Esophagus mucosa (tissue), 1 donor: ENCODE measurements at regions not wholly inside any gene's neighbourhood (a gene's known extent, or its start where the extent isn't known, plus 50 kb on each side); places are given as distances from the start of the nearest gene placed in this dataset.
"Not testable (repeated sequence)": the region's sequence is repeated elsewhere in the genome, so short reads cannot be mapped to it uniquely, and the experiment has no call there.

Source experiments
- ATAC-seq: fragments of 200-7000 bp; cut with Tn5 transposase; one replicate; pipeline ENCODE4 v1.9.1; 2020
- donor health status: DM: yes; HTN: yes; CAD: no.

- no peak for ATAC-seq
Observed at GRCh38 chr5:23234197-23234596, 273.2 kb upstream of the PRDM9 start.

- ATAC-seq: no peak
Observed at GRCh38 chr5:23223846-23224245, 283.6 kb upstream of the PRDM9 start.

GRCh38 chr5:23221831-23222230 lies 285.6 kb upstream of the PRDM9 start:
- ATAC-seq: no peak

GRCh38 chr5:23217159-23217558 lies 290.2 kb upstream of the PRDM9 start:
- no peak for ATAC-seq

GRCh38 chr5:23216345-23216744 lies 291.1 kb upstream of the PRDM9 start:
- ATAC-seq: no peak

- ATAC-seq: peak; percentile 28
Observed at GRCh38 chr5:23208959-23209431, 298.4 kb upstream of the PRDM9 start.

- no peak for ATAC-seq
Observed at GRCh38 chr5:23204111-23204510, 303.3 kb upstream of the PRDM9 start.

- ATAC-seq: no peak
Observed at GRCh38 chr5:23169660-23170416, 316.7 kb upstream of the CDH12 start.

- no peak for ATAC-seq
Observed at GRCh38 chr5:23164971-23165370, 311.8 kb upstream of the CDH12 start.

GRCh38 chr5:23158179-23158578 lies 305.0 kb upstream of the CDH12 start:
- no peak for ATAC-seq

- no peak for ATAC-seq
Observed at GRCh38 chr5:23157716-23158115, 304.6 kb upstream of the CDH12 start.

GRCh38 chr5:23157169-23157568 lies 304.0 kb upstream of the CDH12 start:
- ATAC-seq: no peak

- no peak for ATAC-seq
Observed at GRCh38 chr5:23147625-23148024, 294.5 kb upstream of the CDH12 start.

- no peak for ATAC-seq
Observed at GRCh38 chr5:23146183-23146582, 293.0 kb upstream of the CDH12 start.

GRCh38 chr5:23139338-23140171 lies 286.4 kb upstream of the CDH12 start:
- ATAC-seq: no peak

GRCh38 chr5:23136958-23137357 lies 283.8 kb upstream of the CDH12 start:
- no peak for ATAC-seq

GRCh38 chr5:23132231-23132630 lies 279.1 kb upstream of the CDH12 start:
- ATAC-seq: no peak

- no peak for ATAC-seq
Observed at GRCh38 chr5:23112237-23112636, 259.1 kb upstream of the CDH12 start.

- ATAC-seq: no peak
Observed at GRCh38 chr5:23105021-23105420, 251.9 kb upstream of the CDH12 start.

GRCh38 chr5:23103566-23103965 lies 250.4 kb upstream of the CDH12 start:
- ATAC-seq: no peak

- ATAC-seq: not testable (repeated sequence)
Observed at GRCh38 chr5:23095418-23095817, 242.3 kb upstream of the CDH12 start.

- no peak for ATAC-seq
Observed at GRCh38 chr5:23089286-23089685, 236.1 kb upstream of the CDH12 start.

GRCh38 chr5:23084815-23085214 lies 231.7 kb upstream of the CDH12 start:
- ATAC-seq: no peak

- ATAC-seq: no peak
Observed at GRCh38 chr5:23072179-23072578, 219.0 kb upstream of the CDH12 start.
